Keratinocyte (primary cell): ENCODE measurements at regions not wholly inside any gene's neighbourhood (a gene's known extent, or its start where the extent isn't known, plus 50 kb on each side); places are given as distances from the start of the nearest gene placed in this dataset.

Experiments
- DNase-seq: peaks from one replicate; pipeline ENCODE4 v3.0.0-alpha.2; 2011; ENCODE audit warnings: low read depth, missing footprints, low spot score
- FAIRE-seq: peaks from 2 replicates; lab custom pipeline; 2011; peaks lifted over from hg19 to GRCh38; lab: Jason Lieb, UNC
- H2AFZ ChIP-seq: 2 replicates; pipeline ENCODE4 v1.6.0; 2012; ENCODE audit warnings: low read length, control low read depth, inconsistent platforms; ENCODE audit not compliant: control insufficient read depth
- H3K27ac ChIP-seq: 2 replicates; pipeline ENCODE4 v1.5.1; 2011; ENCODE audit warnings: low read length; ENCODE audit not compliant: control insufficient read depth, insufficient read depth
- H3K27me3 ChIP-seq: 3 replicates; pipeline ENCODE4 v1.6.0; 2011; ENCODE audit warnings: low read length; ENCODE audit not compliant: control insufficient read depth, insufficient read depth; ENCODE audit errors: extremely low read depth
- H3K36me3 ChIP-seq, 2 experiments: 2 replicates in 1 of 2; 3 replicates in 1 of 2; pipeline ENCODE4 v1.5.1; 2011; ENCODE audit warnings: low read length in 2 of 2, mild to moderate bottlenecking in 1 of 2; ENCODE audit not compliant: control insufficient read depth in 2 of 2, insufficient read depth in 2 of 2; ENCODE audit errors: extremely low read depth in 1 of 2
- H3K4me1 ChIP-seq: 3 replicates; pipeline ENCODE4 v1.5.1; 2011; ENCODE audit warnings: low read length; ENCODE audit not compliant: control insufficient read depth, insufficient read depth; ENCODE audit errors: extremely low read depth
- H3K4me2 ChIP-seq: 3 replicates; pipeline ENCODE4 v1.6.0; 2011; ENCODE audit warnings: low read depth, low read length; ENCODE audit not compliant: control insufficient read depth, insufficient read depth; ENCODE audit errors: extremely low read depth
- H3K4me3 ChIP-seq, 3 experiments: fragments of 200-600 bp in 1 of 3; sonication (generic) in 1 of 3; 2 replicates in 2 of 3; 3 replicates in 1 of 3; pipeline ENCODE4 v1.5.1; 2011 to 2016; ENCODE audit warnings: low read length in 3 of 3, mild to moderate bottlenecking in 3 of 3, control low read depth in 2 of 3, inconsistent platforms in 1 of 3, low read depth in 1 of 3, mixed read lengths in 1 of 3, mixed run types in 1 of 3, moderate library complexity in 1 of 3; ENCODE audit not compliant: control insufficient read depth in 2 of 3, insufficient read depth in 2 of 3; ENCODE audit errors: extremely low read depth in 1 of 3
- H3K79me2 ChIP-seq: 2 replicates; pipeline ENCODE4 v1.6.0; 2012; ENCODE audit warnings: low read length; ENCODE audit not compliant: control insufficient read depth, insufficient read depth
- H3K9ac ChIP-seq: 3 replicates; pipeline ENCODE4 v1.6.0; 2011; ENCODE audit warnings: low read length; ENCODE audit not compliant: control insufficient read depth, insufficient read depth; ENCODE audit errors: extremely low read depth
- H3K9me1 ChIP-seq: 3 replicates; pipeline ENCODE4 v1.6.0; 2011; ENCODE audit warnings: low read length; ENCODE audit not compliant: control insufficient read depth, insufficient read depth; ENCODE audit errors: extremely low read depth
- H3K9me3 ChIP-seq: 2 replicates; pipeline ENCODE4 v1.5.1; 2012; ENCODE audit warnings: low read depth, low read length; ENCODE audit not compliant: control insufficient read depth
- H4K20me1 ChIP-seq: 3 replicates; pipeline ENCODE4 v1.6.0; 2011; ENCODE audit warnings: low read length; ENCODE audit not compliant: control insufficient read depth, insufficient read depth; ENCODE audit errors: extremely low read depth
- EZH2 ChIP-seq: IDR thresholded peaks from one replicate; pipeline ENCODE4 v1.6.1; 2012; ENCODE audit warnings: inconsistent platforms, mild to moderate bottlenecking, low read length, moderate library complexity
- dilution Hi-C: fragments of 300-500 bp; cut with MboI; formaldehyde crosslinking; loops from one replicate; pipeline ENCODE4 v1.7.0; 2020; ENCODE audit warnings: low sequenced_read_pairs; ENCODE audit not compliant: extremely low pct_ligation_motif_present
- TF ChIP-seq, protein P1 (sequence below), 3 experiments: IDR thresholded peaks in 1 of 3; conservative IDR thresholded peaks in 1 of 3; optimal IDR thresholded peaks in 1 of 3; 2 replicates in 2 of 3; 3 replicates in 1 of 3; pipeline versions ENCODE3 to v1.5.1; 2011; ENCODE audit warnings: low read length in 3 of 3, mild to moderate bottlenecking in 3 of 3, moderate library complexity in 2 of 3, control low read depth in 1 of 3, inconsistent platforms in 1 of 3; ENCODE audit not compliant: insufficient read depth in 2 of 3; ENCODE audit errors: extremely low read depth in 1 of 3

DNA sequence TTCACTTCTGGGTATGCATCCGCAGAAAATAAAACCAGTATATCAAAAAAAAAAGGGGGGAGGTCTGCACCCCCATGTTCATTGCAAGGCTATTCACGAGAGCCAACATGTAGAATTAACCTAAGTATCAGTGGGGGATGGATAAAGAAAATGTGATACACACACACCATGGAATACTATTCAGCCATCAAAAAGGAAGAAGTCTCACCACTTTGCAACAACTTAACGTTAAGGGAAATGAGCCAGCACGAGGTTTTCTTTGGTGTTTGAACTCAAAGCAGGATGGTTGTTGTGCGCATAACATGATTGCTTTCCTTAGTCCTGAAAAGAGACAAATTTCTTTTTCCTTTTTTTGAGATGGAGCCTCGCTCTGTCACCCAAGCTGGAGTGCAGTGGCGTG is 222.7 kb downstream of the SHOX start:
- dilution Hi-C loops = no loop called here
- TF ChIP-seq, protein P1, sequence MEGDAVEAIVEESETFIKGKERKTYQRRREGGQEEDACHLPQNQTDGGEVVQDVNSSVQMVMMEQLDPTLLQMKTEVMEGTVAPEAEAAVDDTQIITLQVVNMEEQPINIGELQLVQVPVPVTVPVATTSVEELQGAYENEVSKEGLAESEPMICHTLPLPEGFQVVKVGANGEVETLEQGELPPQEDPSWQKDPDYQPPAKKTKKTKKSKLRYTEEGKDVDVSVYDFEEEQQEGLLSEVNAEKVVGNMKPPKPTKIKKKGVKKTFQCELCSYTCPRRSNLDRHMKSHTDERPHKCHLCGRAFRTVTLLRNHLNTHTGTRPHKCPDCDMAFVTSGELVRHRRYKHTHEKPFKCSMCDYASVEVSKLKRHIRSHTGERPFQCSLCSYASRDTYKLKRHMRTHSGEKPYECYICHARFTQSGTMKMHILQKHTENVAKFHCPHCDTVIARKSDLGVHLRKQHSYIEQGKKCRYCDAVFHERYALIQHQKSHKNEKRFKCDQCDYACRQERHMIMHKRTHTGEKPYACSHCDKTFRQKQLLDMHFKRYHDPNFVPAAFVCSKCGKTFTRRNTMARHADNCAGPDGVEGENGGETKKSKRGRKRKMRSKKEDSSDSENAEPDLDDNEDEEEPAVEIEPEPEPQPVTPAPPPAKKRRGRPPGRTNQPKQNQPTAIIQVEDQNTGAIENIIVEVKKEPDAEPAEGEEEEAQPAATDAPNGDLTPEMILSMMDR (optimal IDR thresholded peaks at IDR 0.05 in 1 of 3, IDR thresholded peaks at IDR 0.05 in 1 of 3, conservative IDR thresholded peaks at IDR 0.05 in 1 of 3; ENCODE audit: extremely low read depth in 1 of 3, insufficient read depth in 2 of 3, low read length in 3 of 3) = no peak

DNA sequence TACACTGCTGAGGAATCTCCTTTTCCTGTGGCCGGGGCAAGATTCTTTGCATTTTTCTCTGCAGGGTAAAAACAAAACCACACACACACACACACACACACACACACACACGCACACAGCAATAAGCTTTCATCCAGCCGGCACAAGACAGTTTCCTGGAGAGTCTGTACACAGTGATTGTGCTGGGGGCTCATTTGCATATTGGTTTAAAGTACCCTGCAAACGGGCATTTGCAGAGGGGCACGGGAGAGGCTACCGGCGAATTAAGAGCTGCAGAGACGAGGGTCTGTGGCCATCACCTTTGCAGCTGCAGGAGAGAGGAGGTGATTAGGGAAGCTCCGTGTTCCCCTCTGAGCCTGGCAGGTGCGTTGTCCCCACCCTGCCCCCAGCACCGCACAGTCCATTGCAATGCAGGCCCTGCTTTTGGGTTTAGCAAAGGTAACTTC is 219.9 kb downstream of the SHOX start:
- DNase-seq (no peak), FAIRE-seq (no peak)
- dilution Hi-C loops = no loop called here
- TF ChIP-seq EZH2 = no peak
- TF ChIP-seq, protein P1 (optimal IDR thresholded peaks at IDR 0.05 in 1 of 3, IDR thresholded peaks at IDR 0.05 in 1 of 3, conservative IDR thresholded peaks at IDR 0.05 in 1 of 3; ENCODE audit: extremely low read depth in 1 of 3, insufficient read depth in 2 of 3, low read length in 3 of 3) = no peak
- H3K36me3 ChIP-seq = no peaks in the 10 kb centered on the region
- H3K9ac ChIP-seq = no peak overlapping the region
- H3K4me2 ChIP-seq = no peak overlapping the region
- H3K27ac ChIP-seq = no peak overlapping the region
- no peaks in the 10 kb centered on the region for H3K27me3 ChIP-seq
- H4K20me1 ChIP-seq = no peaks in the 10 kb centered on the region
- no peak overlapping the region for H2AFZ ChIP-seq
- H3K4me3 ChIP-seq = no peak overlapping the region
- no peaks in the 10 kb centered on the region for H3K79me2 ChIP-seq
- no peaks in the 10 kb centered on the region for H3K9me1 ChIP-seq
- peaks cover 2% of the 10 kb centered on the region for H3K9me3 ChIP-seq
- no peaks in the 10 kb centered on the region for H3K4me1 ChIP-seq

More for the DNA sequence above, 222.7 kb downstream of the SHOX start:
- DNase-seq (no peak), FAIRE-seq (no peak)
- no peaks in the 10 kb centered on the region for H3K4me1 ChIP-seq
- no peaks in the 10 kb centered on the region for H3K79me2 ChIP-seq
- no peak overlapping the region for H2AFZ ChIP-seq
- no peak overlapping the region for H3K4me3 ChIP-seq
- no peaks in the 10 kb centered on the region for H3K9me1 ChIP-seq
- H3K27me3 ChIP-seq = no peaks in the 10 kb centered on the region
- peaks cover 2% of the 10 kb centered on the region for H3K9me3 ChIP-seq
- no peak overlapping the region for H3K9ac ChIP-seq
- H3K4me2 ChIP-seq = no peak overlapping the region
- no peak overlapping the region for H3K27ac ChIP-seq
- H3K36me3 ChIP-seq = no peaks in the 10 kb centered on the region
- no peaks in the 10 kb centered on the region for H4K20me1 ChIP-seq
